Right lobe of liver (tissue), 4 donors: ENCODE measurements at regions not wholly inside any gene's neighbourhood (a gene's known extent, or its start where the extent isn't known, plus 50 kb on each side); places are given as distances from the start of the nearest gene placed in this dataset.

Source experiments
- CTCF ChIP-seq, 4 donors: fragments of 200-600 bp in 3 of 4; fragments of 450-650 bp in 1 of 4; IDR thresholded peaks; one replicate each; pipeline versions ENCODE4 v1.5.1 to v1.8.0; 2016 to 2022; ENCODE audit warnings: antibody characterized with exemption in 4 of 4, mild to moderate bottlenecking in 2 of 4
- POLR2A ChIP-seq: fragments of 450-650 bp; IDR thresholded peaks from one replicate; pipeline ENCODE4 v1.6.1; 2017; ENCODE audit warnings: antibody characterized with exemption, mild to moderate bottlenecking
- donor health status: DM: no; HTN: no; CAD: no.
- donor health status: DM: no; HTN: no; CAD: no.
- donor health status: DM: no; HTN: yes; CAD: no.

- TF ChIP-seq CTCF (IDR thresholded peaks at IDR 0.05) = no peak
- TF ChIP-seq POLR2A = no peak
Measured at GRCh38 chr4:57233386-57233785, 123.2 kb upstream of the IGFBP7 start.
